RPMI7951 (cell line): ENCODE measurements at regions not wholly inside any gene's neighbourhood (a gene's known extent, or its start where the extent isn't known, plus 50 kb on each side); places are given as distances from the start of the nearest gene placed in this dataset.
A peak's percentile ranks its signal among the peaks of the same experiment; 100 is the strongest.

ENCODE experiments used
- DNase-seq: peaks from one replicate; pipeline ENCODE4 v3.0.0-alpha.2; 2012; ENCODE audit warnings: low read depth

GRCh38 chr11:69378303-69379141 is 84.6 kb downstream of the MYEOV start:
- no peak for DNase-seq

GRCh38 chr11:69380451-69380901 is 86.5 kb downstream of the MYEOV start:
- DNase-seq = no peak

- peak; percentile 58 for DNase-seq
These were observed 87.1 kb downstream of the MYEOV start for GRCh38 chr11:69380921-69381581.

GRCh38 chr11:69381681-69382130 is 87.8 kb downstream of the MYEOV start:
- no peak for DNase-seq

GRCh38 chr11:69382131-69383128 is 88.5 kb downstream of the MYEOV start:
- peak; percentile 55 for DNase-seq

- no peak for DNase-seq
These were observed 89.7 kb downstream of the MYEOV start for GRCh38 chr11:69383372-69384250.

GRCh38 chr11:69384251-69385143 is 90.5 kb downstream of the MYEOV start:
- no peak for DNase-seq

GRCh38 chr11:69385144-69385820 is 91.3 kb downstream of the MYEOV start:
- DNase-seq = no peak

- no peak for DNase-seq
These were observed 92.0 kb downstream of the MYEOV start for GRCh38 chr11:69385832-69386427.

GRCh38 chr11:69386594-69387408 is 92.8 kb downstream of the MYEOV start:
- no peak for DNase-seq

GRCh38 chr11:69387409-69387885 is 93.5 kb downstream of the MYEOV start:
- no peak for DNase-seq

GRCh38 chr11:69388210-69388609 is 93.3 kb upstream of the LINC01488 start:
- DNase-seq = no peak

- no peak for DNase-seq
These were observed 92.8 kb upstream of the LINC01488 start for GRCh38 chr11:69388661-69389060.

GRCh38 chr11:69390561-69390960 is 90.9 kb upstream of the LINC01488 start:
- no peak for DNase-seq

GRCh38 chr11:69391192-69392103 is 90.0 kb upstream of the LINC01488 start:
- no peak for DNase-seq

- DNase-seq = no peak
These were observed 89.3 kb upstream of the LINC01488 start for GRCh38 chr11:69392104-69392653.
